Astrocyte of the spinal cord (primary cell): ENCODE measurements at regions not wholly inside any gene's neighbourhood (a gene's known extent, or its start where the extent isn't known, plus 50 kb on each side); places are given as distances from the start of the nearest gene placed in this dataset.
A peak's percentile ranks its signal among the peaks of the same experiment; 100 is the strongest.

ENCODE experiments used
- DNase-seq: peaks from one replicate; pipeline ENCODE4 v3.0.0; 2011; ENCODE audit warnings: low read depth, low spot score
- H3K4me3 ChIP-seq: 2 replicates; pipeline ENCODE4 v1.5.1; 2011; ENCODE audit warnings: low read depth, mild to moderate bottlenecking, low read length, moderate library complexity
- CTCF ChIP-seq: IDR thresholded peaks from 2 replicates; pipeline ENCODE4 v1.5.1; 2012; ENCODE audit warnings: low read depth, mild to moderate bottlenecking, low read length, inconsistent platforms
- in situ Hi-C: cut with HindIII; loops from 2 replicates; pipeline ENCODE4 v1.10.0; 2017; ENCODE audit warnings: low sequenced_read_pairs

- TF ChIP-seq CTCF: no peak
- H3K4me3 ChIP-seq: no peak overlapping the region
- DNase-seq: no peak
- in situ Hi-C loops: no loop called here
These were observed 198.2 kb downstream of the CENPF start for GRCh38 chr1:214801191-214801590.

GRCh38 chr1:214808845-214809460 is 206.0 kb downstream of the CENPF start:
- in situ Hi-C loops: no loop called here

GRCh38 chr1:214816603-214817002 is 213.6 kb downstream of the CENPF start:
- peak; percentile 18 for TF ChIP-seq CTCF
- in situ Hi-C loops: no loop called here
- no peak overlapping the region for H3K4me3 ChIP-seq
- no peak for DNase-seq

More at GRCh38 chr1:214808845-214809460, 206.0 kb downstream of the CENPF start:
- peak; percentile 37 for TF ChIP-seq CTCF
- H3K4me3 ChIP-seq: no peak overlapping the region
- peak; percentile 48 for DNase-seq

- in situ Hi-C loops: no loop called here
- TF ChIP-seq CTCF: no peak
- DNase-seq: no peak
- no peak overlapping the region for H3K4me3 ChIP-seq
These were observed 220.5 kb downstream of the CENPF start for GRCh38 chr1:214823311-214824117.

GRCh38 chr1:214824763-214825162 is 221.8 kb downstream of the CENPF start:
- DNase-seq: no peak
- TF ChIP-seq CTCF: no peak
- H3K4me3 ChIP-seq: no peak overlapping the region
- in situ Hi-C loops: no loop called here

GRCh38 chr1:214826619-214827018 is 223.6 kb downstream of the CENPF start:
- in situ Hi-C loops: no loop called here
- no peak for TF ChIP-seq CTCF
- DNase-seq: no peak
- no peak overlapping the region for H3K4me3 ChIP-seq
